Effector memory CD8-positive, alpha-beta T cell (primary cell): ENCODE measurements at regions not wholly inside any gene's neighbourhood (a gene's known extent, or its start where the extent isn't known, plus 50 kb on each side); places are given as distances from the start of the nearest gene placed in this dataset.

Experiments
- ATAC-seq: fragments of 150-1000 bp; cut with Tn5 transposase; replicated peaks from 2 replicates; pipeline ENCODE4 v1.10.0; 2021; ENCODE audit warnings: mild to moderate bottlenecking, moderate library complexity
- DNase-seq, 3 experiments: peaks; one replicate each; pipeline ENCODE4 v3.0.0; 2021
- H3K27ac Mint-ChIP-seq, 2 donors: one replicate each; pipeline ENCODE4 v1.8.0; 2022; ENCODE audit warnings: mild to moderate bottlenecking in 2 of 2, mixed read lengths in 2 of 2, moderate library complexity in 2 of 2
- H3K27me3 Mint-ChIP-seq, 2 donors: one replicate each; pipeline ENCODE4 v1.8.0; 2022; ENCODE audit warnings: mixed read lengths in 2 of 2
- H3K36me3 Mint-ChIP-seq: one replicate; pipeline ENCODE4 v1.8.0; 2022; ENCODE audit warnings: mild to moderate bottlenecking, moderate library complexity, mixed read lengths; ENCODE audit not compliant: insufficient read depth
- H3K4me1 Mint-ChIP-seq, 2 donors: one replicate each; pipeline ENCODE4 v1.8.0; 2022; ENCODE audit warnings: low read depth in 2 of 2, mixed read lengths in 2 of 2
- H3K4me3 Mint-ChIP-seq, 2 donors: one replicate each; pipeline ENCODE4 v1.8.0; 2022; ENCODE audit warnings: mild to moderate bottlenecking in 2 of 2, mixed read lengths in 2 of 2, moderate library complexity in 2 of 2
- H3K9me3 Mint-ChIP-seq, 2 donors: one replicate each; pipeline ENCODE4 v1.8.0; 2022; ENCODE audit warnings: mixed read lengths in 2 of 2

- no peak overlapping the region for H3K4me3 Mint-ChIP-seq
- DNase-seq: no peak
- H3K9me3 Mint-ChIP-seq: no peaks in the 10 kb centered on the region
- no peaks in the 10 kb centered on the region for H3K4me1 Mint-ChIP-seq
- H3K27me3 Mint-ChIP-seq: peaks cover 27 to 65% of the 10 kb centered on the region in 2 donors
- peaks cover 3% of the 10 kb centered on the region for H3K36me3 Mint-ChIP-seq
- H3K27ac Mint-ChIP-seq: no peak overlapping the region
- ATAC-seq: no peak
Measured at GRCh38 chr10:29962166-29962850, 97.1 kb downstream of the JCAD start.

- Mint-ChIP-seq H3K4me1 (no peaks in the 10 kb centered on the region), H3K9me3 (no peaks in the 10 kb centered on the region), H3K27me3 (peaks cover 27 to 65% of the 10 kb centered on the region in 2 donors), H3K36me3 (peaks cover 3% of the 10 kb centered on the region), H3K4me3 (no peak overlapping the region), H3K27ac (no peak overlapping the region)
- DNase-seq (no peak), ATAC-seq (no peak)
Measured at GRCh38 chr10:29961351-29961750, 98.0 kb downstream of the JCAD start.

- Mint-ChIP-seq H3K4me1 (no peaks in the 10 kb centered on the region), H3K9me3 (no peaks in the 10 kb centered on the region), H3K27ac (no peak overlapping the region), H3K36me3 (peaks cover 3% of the 10 kb centered on the region), H3K4me3 (no peak overlapping the region), H3K27me3 (peaks cover 27 to 65% of the 10 kb centered on the region in 2 donors)
- no peak for DNase-seq
- no peak for ATAC-seq
Measured at GRCh38 chr10:29960261-29960660, 99.1 kb downstream of the JCAD start.

GRCh38 chr10:29959586-29959985 is 99.8 kb downstream of the JCAD start:
- no peaks in the 10 kb centered on the region for H3K9me3 Mint-ChIP-seq
- no peaks in the 10 kb centered on the region for H3K4me1 Mint-ChIP-seq
- ATAC-seq (no peak), DNase-seq (no peak)
- peaks cover 3% of the 10 kb centered on the region for H3K36me3 Mint-ChIP-seq
- peaks cover 27 to 62% of the 10 kb centered on the region in 2 donors for H3K27me3 Mint-ChIP-seq
- no peak overlapping the region for H3K4me3 Mint-ChIP-seq
- no peak overlapping the region for H3K27ac Mint-ChIP-seq

- Mint-ChIP-seq H3K4me3 (no peak overlapping the region), H3K27ac (no peak overlapping the region), H3K36me3 (peaks cover 3% of the 10 kb centered on the region), H3K27me3 (peaks cover 19 to 51% of the 10 kb centered on the region in 2 donors), H3K9me3 (no peaks in the 10 kb centered on the region), H3K4me1 (no peaks in the 10 kb centered on the region)
- ATAC-seq: no peak
- DNase-seq: no peak
Measured at GRCh38 chr10:29958440-29958839, 100.9 kb downstream of the JCAD start.

GRCh38 chr10:29957907-29958331 is 101.5 kb downstream of the JCAD start:
- DNase-seq: no peak
- H3K27ac Mint-ChIP-seq: no peak overlapping the region
- H3K4me1 Mint-ChIP-seq: no peaks in the 10 kb centered on the region
- no peak for ATAC-seq
- H3K27me3 Mint-ChIP-seq: peaks cover 19 to 46% of the 10 kb centered on the region in 2 donors
- H3K9me3 Mint-ChIP-seq: no peaks in the 10 kb centered on the region
- peaks cover 3% of the 10 kb centered on the region for H3K36me3 Mint-ChIP-seq
- no peak overlapping the region for H3K4me3 Mint-ChIP-seq

- H3K27me3 Mint-ChIP-seq: peaks cover 18 to 49% of the 10 kb centered on the region in 2 donors
- peaks cover 3% of the 10 kb centered on the region for H3K36me3 Mint-ChIP-seq
- H3K4me3 Mint-ChIP-seq: no peak overlapping the region
- no peak for DNase-seq
- no peak overlapping the region for H3K27ac Mint-ChIP-seq
- no peaks in the 10 kb centered on the region for H3K9me3 Mint-ChIP-seq
- no peak for ATAC-seq
- H3K4me1 Mint-ChIP-seq: no peaks in the 10 kb centered on the region
Measured at GRCh38 chr10:29957236-29957635, 102.2 kb downstream of the JCAD start.

- no peak overlapping the region for H3K27ac Mint-ChIP-seq
- H3K27me3 Mint-ChIP-seq: peaks cover 13 to 49% of the 10 kb centered on the region in 2 donors
- H3K9me3 Mint-ChIP-seq: no peaks in the 10 kb centered on the region
- DNase-seq: no peak
- H3K4me1 Mint-ChIP-seq: no peaks in the 10 kb centered on the region
- peaks cover 3% of the 10 kb centered on the region for H3K36me3 Mint-ChIP-seq
- ATAC-seq: no peak
- no peak overlapping the region for H3K4me3 Mint-ChIP-seq
Measured at GRCh38 chr10:29956335-29956924, 103.0 kb downstream of the JCAD start.

- Mint-ChIP-seq H3K4me1 (no peaks in the 10 kb centered on the region), H3K36me3 (peaks cover 3% of the 10 kb centered on the region), H3K4me3 (no peak overlapping the region), H3K27me3 (peaks cover 14 to 40% of the 10 kb centered on the region in 2 donors), H3K9me3 (no peaks in the 10 kb centered on the region), H3K27ac (no peak overlapping the region)
- ATAC-seq (no peak), DNase-seq (no peak)
Measured at GRCh38 chr10:29955329-29955935, 104.0 kb downstream of the JCAD start.

- Mint-ChIP-seq H3K9me3 (no peaks in the 10 kb centered on the region), H3K4me3 (no peak overlapping the region), H3K27ac (no peak overlapping the region), H3K36me3 (peaks cover 2% of the 10 kb centered on the region), H3K27me3 (peaks cover 5 to 9% of the 10 kb centered on the region in 2 donors), H3K4me1 (no peaks in the 10 kb centered on the region)
- DNase-seq (no peak), ATAC-seq (no peak)
Measured at GRCh38 chr10:29951441-29951931, 107.9 kb downstream of the JCAD start.

GRCh38 chr10:29950391-29950790 is 109.0 kb downstream of the JCAD start:
- Mint-ChIP-seq H3K4me1 (no peaks in the 10 kb centered on the region), H3K4me3 (no peak overlapping the region), H3K9me3 (no peaks in the 10 kb centered on the region), H3K27ac (no peak overlapping the region), H3K36me3 (peaks cover 2% of the 10 kb centered on the region), H3K27me3 (peaks cover 9 to 12% of the 10 kb centered on the region in 2 donors)
- DNase-seq (no peak), ATAC-seq (no peak)

GRCh38 chr10:29949411-29950011 is 109.9 kb downstream of the JCAD start:
- ATAC-seq (no peak), DNase-seq (no peak)
- Mint-ChIP-seq H3K27ac (no peak overlapping the region), H3K9me3 (no peaks in the 10 kb centered on the region), H3K36me3 (peaks cover 2% of the 10 kb centered on the region), H3K4me1 (no peaks in the 10 kb centered on the region), H3K27me3 (peaks cover 14 to 15% of the 10 kb centered on the region in 2 donors), H3K4me3 (no peak overlapping the region)

- DNase-seq (no peak), ATAC-seq (no peak)
- H3K36me3 Mint-ChIP-seq: peaks cover 2% of the 10 kb centered on the region
- no peak overlapping the region for H3K27ac Mint-ChIP-seq
- no peak overlapping the region for H3K4me3 Mint-ChIP-seq
- H3K9me3 Mint-ChIP-seq: no peaks in the 10 kb centered on the region
- H3K27me3 Mint-ChIP-seq: peaks cover 14 to 18% of the 10 kb centered on the region in 2 donors
- H3K4me1 Mint-ChIP-seq: no peaks in the 10 kb centered on the region
Measured at GRCh38 chr10:29948881-29949355, 110.5 kb downstream of the JCAD start.
